ENCODE measurements at regions not wholly inside any gene's neighbourhood (a gene's known extent, or its start where the extent isn't known, plus 50 kb on each side); places are given as distances from the start of the nearest gene placed in this dataset.

- TF ChIP-seq CTCF (IDR thresholded peaks at IDR 0.05; ENCODE audit: low read depth, low read length, poor library complexity, severe bottlenecking) (no peak), EZH2phosphoT487 (IDR thresholded peaks at IDR 0.05; ENCODE audit: borderline replicate concordance, low read length) (no peak)
Measured at GRCh38 chr16:64590513-64590912, 531.4 kb downstream of the CDH11 start.

Data from DOHH2 (cell line).